Right lobe of liver (tissue), 4 donors: ENCODE measurements at regions not wholly inside any gene's neighbourhood (a gene's known extent, or its start where the extent isn't known, plus 50 kb on each side); places are given as distances from the start of the nearest gene placed in this dataset.

ENCODE experiments used
- CTCF ChIP-seq, 4 donors: fragments of 200-600 bp in 3 of 4; fragments of 450-650 bp in 1 of 4; IDR thresholded peaks; one replicate each; pipeline versions ENCODE4 v1.5.1 to v1.8.0; 2016 to 2022; ENCODE audit warnings: antibody characterized with exemption in 4 of 4, mild to moderate bottlenecking in 2 of 4
- POLR2A ChIP-seq: fragments of 450-650 bp; IDR thresholded peaks from one replicate; pipeline ENCODE4 v1.6.1; 2017; ENCODE audit warnings: antibody characterized with exemption, mild to moderate bottlenecking
- donor health status: DM: no; HTN: no; CAD: no.
- donor health status: DM: no; HTN: no; CAD: no.
- donor health status: DM: no; HTN: yes; CAD: no.

DNA sequence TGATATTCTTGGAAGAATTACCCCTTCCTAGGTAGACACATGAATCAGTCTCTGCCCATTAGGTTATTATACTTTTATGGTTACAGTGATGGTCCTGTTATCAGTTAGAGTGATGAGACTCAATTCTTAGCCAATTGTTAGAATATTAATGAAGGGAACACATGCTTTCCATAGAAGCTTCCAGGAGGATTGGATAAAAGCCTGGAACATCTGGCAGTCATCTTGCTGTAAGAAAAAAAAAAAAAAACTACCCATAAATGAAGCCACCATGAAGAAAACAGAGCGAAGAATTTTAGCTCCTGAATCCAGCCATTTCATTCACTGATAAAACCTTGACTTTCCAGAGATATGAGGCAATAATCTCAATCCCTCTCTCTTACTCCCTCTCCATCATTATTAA, 262.5 kb upstream of the GRIN3A start:
- TF ChIP-seq POLR2A: no peak
- TF ChIP-seq CTCF (IDR thresholded peaks at IDR 0.05): no peak
